SU-DHL-6 (cell line): ENCODE measurements at regions not wholly inside any gene's neighbourhood (a gene's known extent, or its start where the extent isn't known, plus 50 kb on each side); places are given as distances from the start of the nearest gene placed in this dataset.

Experiments
- H2AFZ ChIP-seq: fragments of 200-600 bp; sonication (generic); 2 replicates; pipeline ENCODE4 v1.6.1; 2014; ENCODE audit warnings: low read depth, mild to moderate bottlenecking, moderate library complexity, mixed read lengths, antibody characterized with exemption, low read length; ENCODE audit not compliant: severe bottlenecking
- H3F3A ChIP-seq: fragments of 200-600 bp; shearing (Covaris generic); 2 replicates; pipeline ENCODE4 v1.6.0; 2016; ENCODE audit warnings: antibody characterized with exemption, mild to moderate bottlenecking; ENCODE audit not compliant: insufficient read depth
- H3K27ac ChIP-seq: fragments of 200-600 bp; sonication (generic); 2 replicates; pipeline ENCODE4 v1.5.1; 2016; ENCODE audit warnings: low read depth, mild to moderate bottlenecking, low read length, moderate library complexity, mixed read lengths
- H3K27me3 ChIP-seq: fragments of 200-600 bp; sonication (generic), shearing (Covaris generic); 2 replicates; pipeline ENCODE4 v1.6.0; 2014; ENCODE audit warnings: mild to moderate bottlenecking, low read length
- H3K36me3 ChIP-seq: fragments of 200-600 bp; sonication (generic); 2 replicates; pipeline ENCODE4 v1.6.1; 2014; ENCODE audit warnings: mild to moderate bottlenecking, low read length, mixed read lengths
- H3K4me2 ChIP-seq: fragments of 300-600, 200-600 bp; shearing (Covaris generic), sonication (generic); 2 replicates; pipeline ENCODE4 v1.6.0; 2014; ENCODE audit warnings: low read length, low read depth, mild to moderate bottlenecking; ENCODE audit not compliant: poor library complexity, severe bottlenecking
- H3K4me3 ChIP-seq: fragments of 200-600 bp; sonication (generic); 2 replicates; pipeline ENCODE4 v1.5.1; 2014; ENCODE audit warnings: antibody characterized with exemption, low read length, mild to moderate bottlenecking, mixed read lengths; ENCODE audit not compliant: insufficient read depth, poor library complexity, severe bottlenecking
- H3K79me2 ChIP-seq: fragments of 200-600 bp; sonication (generic); 2 replicates; pipeline ENCODE4 v1.6.1; 2014; ENCODE audit warnings: mild to moderate bottlenecking, low read length, moderate library complexity; ENCODE audit not compliant: insufficient read depth
- H3K9ac ChIP-seq: fragments of 200-600 bp; sonication (generic); 2 replicates; pipeline ENCODE4 v1.7.0; 2014; ENCODE audit warnings: mild to moderate bottlenecking, low read length
- H3K9me2 ChIP-seq: fragments of 200-600 bp; sonication (generic); replicated peaks from 2 replicates; pipeline ENCODE4 v1.6.1; 2014; ENCODE audit warnings: low read length; ENCODE audit not compliant: insufficient read depth
- H3K9me3 ChIP-seq: fragments of 200-600 bp; sonication (generic); 2 replicates; pipeline ENCODE4 v1.6.1; 2014; ENCODE audit warnings: low read length, mixed read lengths; ENCODE audit not compliant: insufficient read depth
- H4K20me1 ChIP-seq: fragments of 200-600 bp; sonication (generic); 2 replicates; pipeline ENCODE4 v1.6.1; 2014; ENCODE audit warnings: low read depth, mild to moderate bottlenecking, antibody characterized with exemption, low read length, moderate library complexity, mixed read lengths
- EZH2phosphoT487 ChIP-seq: fragments of 200-600 bp; sonication (generic), shearing (Covaris generic); conservative IDR thresholded peaks from 2 replicates; pipeline ENCODE4 v1.6.1; 2018; ENCODE audit warnings: mild to moderate bottlenecking, antibody characterized with exemption, low read length, moderate library complexity, mixed read lengths
- TF ChIP-seq, protein P1 (sequence below): fragments of 200-600 bp; sonication (generic); IDR thresholded peaks from one replicate; pipeline ENCODE4 v1.5.1; 2017; ENCODE audit warnings: antibody characterized with exemption, mild to moderate bottlenecking, low read length, moderate library complexity; ENCODE audit not compliant: insufficient read depth, poor library complexity, severe bottlenecking

DNA sequence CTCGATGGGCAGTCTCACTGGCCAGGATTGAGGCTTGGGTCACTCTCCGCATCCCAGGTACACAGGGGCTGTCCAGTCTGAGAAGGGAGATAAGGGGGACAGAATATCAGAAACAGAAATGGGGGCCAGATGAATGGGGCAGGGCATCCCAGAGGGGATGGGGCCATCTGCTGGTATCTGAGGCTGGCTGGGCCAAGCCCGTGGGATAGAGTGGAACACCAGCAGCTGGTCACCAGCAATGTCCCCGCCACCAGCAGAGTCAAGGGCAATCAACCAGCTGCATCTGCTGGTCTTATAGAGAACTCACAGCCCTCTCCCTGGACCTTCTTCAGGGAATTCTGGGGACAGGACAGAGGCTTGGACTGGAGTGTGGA, 128.8 kb upstream of the HAAO start:
- no peaks in the 10 kb centered on the region for H3K79me2 ChIP-seq
- H3K36me3 ChIP-seq = no peaks in the 10 kb centered on the region
- H3K4me3 ChIP-seq = no peak overlapping the region
- H3K9me3 ChIP-seq = no peaks in the 10 kb centered on the region
- no peak overlapping the region for H2AFZ ChIP-seq
- H3K9ac ChIP-seq = no peak overlapping the region
- H3K9me2 ChIP-seq = no peaks in the 10 kb centered on the region
- no peak overlapping the region for H3K27ac ChIP-seq
- no peak overlapping the region for H3K4me2 ChIP-seq
- no peaks in the 10 kb centered on the region for H3F3A ChIP-seq
- H3K27me3 ChIP-seq = no peaks in the 10 kb centered on the region
- H4K20me1 ChIP-seq = no peaks in the 10 kb centered on the region
- TF ChIP-seq, protein P1, sequence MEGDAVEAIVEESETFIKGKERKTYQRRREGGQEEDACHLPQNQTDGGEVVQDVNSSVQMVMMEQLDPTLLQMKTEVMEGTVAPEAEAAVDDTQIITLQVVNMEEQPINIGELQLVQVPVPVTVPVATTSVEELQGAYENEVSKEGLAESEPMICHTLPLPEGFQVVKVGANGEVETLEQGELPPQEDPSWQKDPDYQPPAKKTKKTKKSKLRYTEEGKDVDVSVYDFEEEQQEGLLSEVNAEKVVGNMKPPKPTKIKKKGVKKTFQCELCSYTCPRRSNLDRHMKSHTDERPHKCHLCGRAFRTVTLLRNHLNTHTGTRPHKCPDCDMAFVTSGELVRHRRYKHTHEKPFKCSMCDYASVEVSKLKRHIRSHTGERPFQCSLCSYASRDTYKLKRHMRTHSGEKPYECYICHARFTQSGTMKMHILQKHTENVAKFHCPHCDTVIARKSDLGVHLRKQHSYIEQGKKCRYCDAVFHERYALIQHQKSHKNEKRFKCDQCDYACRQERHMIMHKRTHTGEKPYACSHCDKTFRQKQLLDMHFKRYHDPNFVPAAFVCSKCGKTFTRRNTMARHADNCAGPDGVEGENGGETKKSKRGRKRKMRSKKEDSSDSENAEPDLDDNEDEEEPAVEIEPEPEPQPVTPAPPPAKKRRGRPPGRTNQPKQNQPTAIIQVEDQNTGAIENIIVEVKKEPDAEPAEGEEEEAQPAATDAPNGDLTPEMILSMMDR = no peak
- TF ChIP-seq EZH2phosphoT487 = no peak

DNA sequence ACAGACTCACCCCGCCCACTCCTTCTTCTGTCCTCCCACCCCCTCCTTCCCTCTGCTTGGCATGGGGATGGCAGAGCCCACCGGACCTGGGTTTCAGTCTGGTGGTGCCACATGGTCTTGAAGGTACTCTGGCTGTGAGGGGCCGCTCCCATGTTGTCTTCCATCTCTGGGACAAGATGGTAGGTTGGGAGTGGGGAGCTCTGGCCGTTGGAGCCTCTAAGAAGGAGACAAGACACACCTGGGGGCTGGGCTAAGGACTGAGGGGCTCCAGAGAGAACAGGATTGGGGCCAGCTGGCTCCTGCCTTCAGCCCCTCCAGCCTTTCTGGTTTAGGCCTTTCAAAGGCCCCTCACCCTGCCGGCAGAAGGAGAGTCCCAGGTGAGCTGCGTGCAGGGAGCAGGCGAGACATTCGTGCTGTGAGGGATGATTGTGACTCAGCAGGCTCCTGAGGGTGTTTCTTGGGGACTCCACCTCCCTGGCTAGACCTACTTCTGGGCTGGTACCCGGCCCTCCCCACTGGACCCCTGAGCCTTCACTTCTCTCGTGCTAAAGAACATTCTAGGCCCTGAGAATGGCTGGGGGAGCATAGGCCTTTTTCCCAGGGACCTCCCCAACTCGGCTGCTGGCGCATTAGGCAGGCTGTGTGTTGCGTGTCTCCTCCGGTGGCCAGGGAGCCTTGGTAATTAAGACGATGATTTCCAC, 128.2 kb upstream of the HAAO start:
- Histone ChIP-seq H4K20me1 (no peaks in the 10 kb centered on the region), H3K9me3 (no peaks in the 10 kb centered on the region), H3K4me2 (no peak overlapping the region), H3K9ac (no peak overlapping the region), H3F3A (no peaks in the 10 kb centered on the region), H3K36me3 (no peaks in the 10 kb centered on the region), H2AFZ (no peak overlapping the region), H3K79me2 (no peaks in the 10 kb centered on the region), H3K9me2 (no peaks in the 10 kb centered on the region), H3K27ac (no peak overlapping the region), H3K27me3 (no peaks in the 10 kb centered on the region), H3K4me3 (no peak overlapping the region)
- TF ChIP-seq, protein P1 = no peak
- TF ChIP-seq EZH2phosphoT487 = no peak

DNA sequence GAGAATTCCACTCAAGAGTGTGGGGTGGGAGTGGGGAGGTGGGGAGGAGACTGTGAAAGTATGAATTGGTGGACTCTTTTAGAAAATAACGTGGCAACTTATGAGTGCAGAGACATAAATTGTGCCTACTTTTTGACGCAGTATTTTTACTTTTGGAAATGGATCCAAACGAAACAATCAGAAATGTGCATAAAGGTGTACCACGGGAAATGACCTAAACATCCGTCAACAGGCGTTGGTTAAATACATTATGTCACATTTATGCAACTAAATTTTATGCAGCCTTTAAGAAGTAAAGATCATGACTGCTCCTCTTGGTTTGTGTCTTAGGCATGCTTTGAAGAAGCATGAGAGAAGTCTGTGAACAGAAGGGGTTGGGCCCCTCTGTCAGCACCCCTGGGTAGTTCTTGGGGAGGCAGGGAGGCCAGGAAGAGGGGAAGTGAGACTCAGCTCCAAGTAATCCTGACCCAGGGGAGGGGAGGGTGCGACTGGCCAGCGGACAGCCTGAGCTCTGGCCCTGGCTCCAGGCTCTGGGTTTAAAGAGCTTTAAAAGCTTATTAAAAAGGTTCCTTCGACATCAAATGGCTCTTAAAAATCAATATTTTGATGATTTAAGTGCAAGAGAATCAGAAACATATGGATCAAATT, 126.4 kb upstream of the HAAO start:
- no peaks in the 10 kb centered on the region for H3K9me2 ChIP-seq
- H3K4me2 ChIP-seq = no peak overlapping the region

More for the DNA sequence above, 126.4 kb upstream of the HAAO start:
- no peaks in the 10 kb centered on the region for H3K36me3 ChIP-seq
- no peaks in the 10 kb centered on the region for H3K79me2 ChIP-seq
- no peak overlapping the region for H3K4me3 ChIP-seq
- no peak overlapping the region for H3K9ac ChIP-seq
- H4K20me1 ChIP-seq = no peaks in the 10 kb centered on the region
- no peak overlapping the region for H2AFZ ChIP-seq
- H3K9me3 ChIP-seq = no peaks in the 10 kb centered on the region
- H3K27me3 ChIP-seq = no peaks in the 10 kb centered on the region
- TF ChIP-seq EZH2phosphoT487 = no peak
- TF ChIP-seq, protein P1 = no peak
- no peak overlapping the region for H3K27ac ChIP-seq
- no peaks in the 10 kb centered on the region for H3F3A ChIP-seq
